ENCODE measurements at regions not wholly inside any gene's neighbourhood (a gene's known extent, or its start where the extent isn't known, plus 50 kb on each side); places are given as distances from the start of the nearest gene placed in this dataset.

GRCh38 chr2:15111718-15112117 lies 449.4 kb downstream of the NBAS start:
- TF ChIP-seq CTCF (IDR thresholded peaks at IDR 0.05; ENCODE audit: insufficient read depth, low read depth, low read length) (no peak), EZH2 (IDR thresholded peaks at IDR 0.05; ENCODE audit: insufficient read depth, low read length) (no peak)
